Thyroid gland (tissue), 4 donors: ENCODE measurements at regions not wholly inside any gene's neighbourhood (a gene's known extent, or its start where the extent isn't known, plus 50 kb on each side); places are given as distances from the start of the nearest gene placed in this dataset.

Source experiments
- DNase-seq, 2 donors: peaks; one replicate each; pipeline ENCODE4 v3.0.0-alpha.2; 2019
- H3K27ac ChIP-seq, 3 donors: fragments of 200-600 bp; sonication (generic); 1 replicate in 2 of 3; 2 replicates in 1 of 3; pipeline ENCODE4 v1.5.1; 2016 to 2019; ENCODE audit warnings: mild to moderate bottlenecking in 1 of 3, moderate library complexity in 1 of 3
- H3K27me3 ChIP-seq: fragments of 200-600 bp; sonication (generic); one replicate; pipeline ENCODE4 v1.5.1; 2019
- H3K36me3 ChIP-seq, 2 donors: fragments of 200-600 bp; sonication (generic); one replicate each; pipeline ENCODE4 v1.5.1; 2016 to 2019
- H3K4me1 ChIP-seq, 2 donors: fragments of 200-600 bp; sonication (generic); one replicate each; pipeline ENCODE4 v1.5.1; 2017 to 2019
- H3K4me3 ChIP-seq, 3 donors: fragments of 200-600 bp; sonication (generic); replicated peaks in 1 of 3; 1 replicate in 2 of 3; 2 replicates in 1 of 3; pipeline ENCODE4 v1.5.1; 2016; ENCODE audit warnings: mild to moderate bottlenecking in 1 of 3
- H3K9me3 ChIP-seq: fragments of 200-600 bp; sonication (generic); one replicate; pipeline ENCODE4 v1.5.1; 2017
- CTCF ChIP-seq, 6 experiments: fragments of 200-600 bp in 3 of 6; fragments of 450-650 bp in 3 of 6; sonication (generic) in 3 of 6; IDR thresholded peaks; one replicate each; pipeline ENCODE4 v1.5.1; 2016 to 2019; ENCODE audit warnings: antibody characterized with exemption in 6 of 6, mild to moderate bottlenecking in 2 of 6, inconsistent platforms in 1 of 6, moderate library complexity in 1 of 6
- POLR2A ChIP-seq, 2 donors: fragments of 450-650 bp; IDR thresholded peaks; one replicate each; pipeline ENCODE4 v1.6.1; 2017; ENCODE audit warnings: antibody characterized with exemption in 2 of 2, mild to moderate bottlenecking in 2 of 2, moderate library complexity in 1 of 2
- WGBS, 2 donors: methylation state at CpG; one replicate each; pipeline ENCODE4 v1.1.5; 2017; 5-methylcytosine and 5-hydroxymethylcytosine counted together
- intact Hi-C: fragments of 100-400 bp; cut with DNase I; formaldehyde crosslinking; loops from one replicate; pipeline ENCODE4 v1.15.1; 2023

DNA sequence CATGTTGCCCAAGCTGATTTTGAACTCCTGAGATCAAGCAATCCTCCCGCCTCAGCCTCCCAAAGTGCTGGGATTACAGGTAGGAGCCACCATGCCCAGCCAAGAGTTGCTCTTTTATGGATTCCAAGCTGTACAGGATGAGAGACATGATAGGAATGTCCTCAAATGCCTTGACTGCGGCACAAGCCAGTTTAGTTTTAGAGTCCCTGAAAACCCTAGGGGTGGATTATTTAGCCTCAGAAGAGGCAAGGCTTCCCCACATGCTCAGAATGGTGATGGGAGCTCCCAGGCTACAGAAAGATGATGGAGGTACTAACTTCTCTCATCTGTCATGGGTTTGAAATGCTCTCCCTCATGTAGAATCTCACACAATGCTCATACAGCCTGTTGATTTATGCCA lies 192.1 kb upstream of the ADRA1D start:
- H3K4me3 ChIP-seq, result no peak overlapping the region
- H3K9me3 ChIP-seq, result no peaks in the 10 kb centered on the region
- DNase-seq, result no peak
- intact Hi-C loops, result no loop called here
- TF ChIP-seq POLR2A (IDR thresholded peaks at IDR 0.05), result no peak
- H3K36me3 ChIP-seq, result no peaks in the 10 kb centered on the region
- no peaks in the 10 kb centered on the region for H3K4me1 ChIP-seq
- 91 to 100% methylated on average over 2 of the region's 2 CpGs for WGBS, 2 donors
- H3K27ac ChIP-seq, result no peak overlapping the region
- no peaks in the 10 kb centered on the region for H3K27me3 ChIP-seq

DNA sequence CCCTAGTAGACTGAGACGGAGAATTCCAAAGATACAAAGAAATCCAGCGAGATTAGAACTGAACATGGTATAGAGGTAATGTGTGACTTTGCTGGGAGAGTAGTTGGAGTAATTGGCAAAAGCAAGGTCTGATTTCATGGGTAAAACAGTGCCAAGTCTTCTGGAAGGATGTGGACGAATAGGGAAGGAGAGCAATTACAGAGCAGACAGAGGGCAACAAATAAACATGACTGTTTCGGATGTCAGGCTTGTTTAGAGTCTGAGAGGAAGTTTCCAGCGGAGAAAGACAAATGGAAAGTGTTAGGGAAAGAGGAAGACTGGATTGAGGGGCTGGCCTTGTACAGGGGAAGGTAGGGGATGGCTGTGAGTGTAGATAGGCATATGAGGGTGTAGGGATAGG lies 190.4 kb upstream of the ADRA1D start:
- TF ChIP-seq POLR2A (IDR thresholded peaks at IDR 0.05), result no peak
- no peak overlapping the region for H3K27ac ChIP-seq
- WGBS, 2 donors, result 66 to 70% methylated on average over 5 of the region's 5 CpGs
- H3K4me3 ChIP-seq, result no peak overlapping the region
- no peaks in the 10 kb centered on the region for H3K4me1 ChIP-seq
- no peaks in the 10 kb centered on the region for H3K36me3 ChIP-seq
- no peaks in the 10 kb centered on the region for H3K9me3 ChIP-seq
- intact Hi-C loops, result no loop called here
- DNase-seq, result no peak
- no peaks in the 10 kb centered on the region for H3K27me3 ChIP-seq

DNA sequence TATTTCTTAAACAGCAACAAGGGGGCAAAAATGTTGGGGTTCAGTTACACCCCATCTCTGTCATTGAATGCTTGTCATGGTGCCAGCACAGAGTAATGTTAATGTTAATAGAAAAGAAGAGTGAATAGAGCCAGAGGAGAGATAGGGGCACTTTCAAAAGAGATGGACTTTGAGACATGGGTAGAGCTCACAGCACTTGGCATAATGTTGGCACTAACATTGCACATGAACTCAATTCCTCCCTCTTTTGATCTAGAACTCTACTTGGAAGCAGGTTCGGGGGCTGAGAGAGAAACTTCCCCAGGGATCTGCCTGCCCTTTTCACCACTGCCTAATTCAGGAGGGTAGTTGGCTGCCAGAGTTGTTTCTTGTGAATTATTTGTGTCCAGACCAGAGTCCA lies 188.0 kb upstream of the ADRA1D start:
- Histone ChIP-seq H3K4me3 (no peak overlapping the region), H3K36me3 (no peaks in the 10 kb centered on the region), H3K9me3 (no peaks in the 10 kb centered on the region), H3K27me3 (no peaks in the 10 kb centered on the region), H3K4me1 (no peaks in the 10 kb centered on the region), H3K27ac (no peak overlapping the region)
- intact Hi-C loops, result no loop called here
- DNase-seq, result no peak
- 57 to 73% methylated on average over 1 of the region's 1 CpG for WGBS, 2 donors
- TF ChIP-seq CTCF (IDR thresholded peaks at IDR 0.05) (no peak), POLR2A (IDR thresholded peaks at IDR 0.05) (no peak)

DNA sequence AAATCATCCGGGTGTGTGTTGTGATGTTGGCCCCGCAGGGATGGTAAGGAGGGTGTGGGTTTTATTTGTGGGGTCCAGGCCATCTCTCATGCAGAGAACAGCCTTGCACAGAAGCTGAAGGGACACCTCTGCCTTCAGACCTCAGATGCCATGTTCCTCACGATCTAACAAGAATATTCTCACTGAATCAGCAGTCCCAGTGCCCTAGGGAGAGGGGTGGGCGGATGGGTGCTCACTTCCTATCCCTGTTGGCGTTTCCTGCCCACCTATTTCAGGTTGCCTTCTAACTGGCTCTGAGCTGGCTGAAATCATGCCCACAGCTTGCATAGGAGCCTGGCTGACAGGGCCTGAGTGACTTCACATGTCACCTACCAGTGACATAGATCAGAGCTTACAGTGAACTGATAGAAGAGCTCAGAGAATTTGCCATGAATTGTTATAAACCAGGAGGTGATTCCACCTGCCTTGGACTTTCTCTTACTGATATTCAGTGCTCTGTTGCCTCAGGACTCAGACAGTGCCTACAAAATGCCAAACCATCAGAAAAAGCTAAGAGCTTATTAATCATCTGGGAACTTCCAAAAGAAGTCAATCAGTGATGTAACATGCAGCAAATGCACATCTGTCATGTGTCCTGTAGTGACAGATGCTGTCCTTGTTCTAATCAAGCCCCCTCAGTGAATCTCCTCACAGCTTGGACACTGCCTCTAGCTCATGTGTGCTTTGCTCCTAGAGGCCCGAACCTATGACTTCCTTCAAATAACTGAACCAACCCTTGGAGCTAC lies 186.8 kb upstream of the ADRA1D start:
- DNase-seq, result no peak
- 80 to 93% methylated on average over 6 of the region's 6 CpGs for WGBS, 2 donors
- TF ChIP-seq CTCF (IDR thresholded peaks at IDR 0.05), result no peak
- TF ChIP-seq POLR2A (IDR thresholded peaks at IDR 0.05), result no peak
- Histone ChIP-seq H3K36me3 (no peaks in the 10 kb centered on the region), H3K4me1 (no peaks in the 10 kb centered on the region), H3K9me3 (no peaks in the 10 kb centered on the region), H3K4me3 (no peak overlapping the region), H3K27me3 (no peaks in the 10 kb centered on the region), H3K27ac (no peak overlapping the region)
- intact Hi-C loops, result no loop called here

GRCh38 chr20:4435225-4435624 lies 186.1 kb upstream of the ADRA1D start:
- intact Hi-C loops, result no loop called here
- WGBS, 2 donors, result 82 to 83% methylated on average over 1 of the region's 1 CpG
- H3K4me3 ChIP-seq, result no peak overlapping the region
- no peaks in the 10 kb centered on the region for H3K36me3 ChIP-seq
- no peak overlapping the region for H3K27ac ChIP-seq
- no peak for TF ChIP-seq POLR2A (IDR thresholded peaks at IDR 0.05)
- TF ChIP-seq CTCF (IDR thresholded peaks at IDR 0.05), result no peak
- no peak for DNase-seq
- no peaks in the 10 kb centered on the region for H3K4me1 ChIP-seq
- no peaks in the 10 kb centered on the region for H3K27me3 ChIP-seq
- no peaks in the 10 kb centered on the region for H3K9me3 ChIP-seq

- no peaks in the 10 kb centered on the region for H3K27me3 ChIP-seq
- intact Hi-C loops, result no loop called here
- no peaks in the 10 kb centered on the region for H3K4me1 ChIP-seq
- WGBS, 2 donors, result 68 to 75% methylated on average over 4 of the region's 4 CpGs
- no peak for DNase-seq
- H3K36me3 ChIP-seq, result no peaks in the 10 kb centered on the region
- TF ChIP-seq CTCF (IDR thresholded peaks at IDR 0.05), result no peak
- TF ChIP-seq POLR2A (IDR thresholded peaks at IDR 0.05), result no peak
- H3K27ac ChIP-seq, result no peak overlapping the region
- no peak overlapping the region for H3K4me3 ChIP-seq
- H3K9me3 ChIP-seq, result no peaks in the 10 kb centered on the region
Measured at GRCh38 chr20:4434681-4435080, 185.6 kb upstream of the ADRA1D start.
